ENCODE measurements at regions not wholly inside any gene's neighbourhood (a gene's known extent, or its start where the extent isn't known, plus 50 kb on each side); places are given as distances from the start of the nearest gene placed in this dataset.

DNA sequence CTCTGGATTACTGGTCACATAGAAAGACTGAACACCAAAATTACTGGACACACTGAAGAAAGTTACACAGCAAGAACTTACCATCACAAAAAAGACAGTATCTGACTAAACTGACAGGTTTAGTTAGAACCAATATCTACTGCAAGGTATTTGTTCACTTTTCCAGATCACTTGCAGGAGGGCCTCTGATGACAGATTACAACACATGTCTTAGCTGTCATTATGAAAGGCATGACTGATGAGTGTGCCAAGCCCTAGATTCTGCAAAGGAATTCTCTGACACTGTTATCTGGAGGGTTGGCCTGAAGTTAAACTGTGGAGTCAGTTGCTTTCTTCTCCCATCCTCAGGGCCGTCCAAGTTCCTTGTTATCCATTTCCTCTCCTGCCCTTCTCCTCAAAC, 242.7 kb downstream of the KIF20B start:
- TF ChIP-seq, protein P1, sequence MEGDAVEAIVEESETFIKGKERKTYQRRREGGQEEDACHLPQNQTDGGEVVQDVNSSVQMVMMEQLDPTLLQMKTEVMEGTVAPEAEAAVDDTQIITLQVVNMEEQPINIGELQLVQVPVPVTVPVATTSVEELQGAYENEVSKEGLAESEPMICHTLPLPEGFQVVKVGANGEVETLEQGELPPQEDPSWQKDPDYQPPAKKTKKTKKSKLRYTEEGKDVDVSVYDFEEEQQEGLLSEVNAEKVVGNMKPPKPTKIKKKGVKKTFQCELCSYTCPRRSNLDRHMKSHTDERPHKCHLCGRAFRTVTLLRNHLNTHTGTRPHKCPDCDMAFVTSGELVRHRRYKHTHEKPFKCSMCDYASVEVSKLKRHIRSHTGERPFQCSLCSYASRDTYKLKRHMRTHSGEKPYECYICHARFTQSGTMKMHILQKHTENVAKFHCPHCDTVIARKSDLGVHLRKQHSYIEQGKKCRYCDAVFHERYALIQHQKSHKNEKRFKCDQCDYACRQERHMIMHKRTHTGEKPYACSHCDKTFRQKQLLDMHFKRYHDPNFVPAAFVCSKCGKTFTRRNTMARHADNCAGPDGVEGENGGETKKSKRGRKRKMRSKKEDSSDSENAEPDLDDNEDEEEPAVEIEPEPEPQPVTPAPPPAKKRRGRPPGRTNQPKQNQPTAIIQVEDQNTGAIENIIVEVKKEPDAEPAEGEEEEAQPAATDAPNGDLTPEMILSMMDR (IDR thresholded peaks at IDR 0.05): no peak
- TF ChIP-seq POLR2A (IDR thresholded peaks at IDR 0.05; ENCODE audit: low read depth): no peak

Measured in esophagus muscularis mucosa (tissue), 3 donors.